A172 (cell line): ENCODE measurements at regions not wholly inside any gene's neighbourhood (a gene's known extent, or its start where the extent isn't known, plus 50 kb on each side); places are given as distances from the start of the nearest gene placed in this dataset.

ENCODE experiments used
- DNase-seq: peaks from one replicate; pipeline ENCODE4 v3.0.0-alpha.2; 2015; ENCODE audit warnings: low spot score

DNA sequence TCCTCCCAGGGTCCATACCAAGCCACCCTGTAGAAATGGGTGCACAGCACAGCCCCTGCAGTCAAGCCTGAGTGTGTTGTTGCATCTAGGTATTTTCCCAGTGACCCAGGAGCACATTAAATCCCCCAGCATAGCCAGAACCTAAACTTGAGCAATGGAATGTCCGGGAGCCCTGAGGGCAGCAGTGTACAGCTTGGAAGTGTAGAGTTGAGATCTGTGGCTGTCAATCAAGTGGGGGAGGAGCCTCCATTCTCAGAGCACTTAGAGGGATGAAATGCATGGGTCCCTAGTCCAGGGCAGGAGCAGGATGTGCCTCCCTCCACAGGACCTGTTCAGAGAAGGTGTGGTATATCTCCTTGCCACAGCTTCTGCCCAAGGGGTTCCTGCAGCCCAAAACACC, 885.1 kb downstream of the CCSER2 start:
- no peak for DNase-seq

DNA sequence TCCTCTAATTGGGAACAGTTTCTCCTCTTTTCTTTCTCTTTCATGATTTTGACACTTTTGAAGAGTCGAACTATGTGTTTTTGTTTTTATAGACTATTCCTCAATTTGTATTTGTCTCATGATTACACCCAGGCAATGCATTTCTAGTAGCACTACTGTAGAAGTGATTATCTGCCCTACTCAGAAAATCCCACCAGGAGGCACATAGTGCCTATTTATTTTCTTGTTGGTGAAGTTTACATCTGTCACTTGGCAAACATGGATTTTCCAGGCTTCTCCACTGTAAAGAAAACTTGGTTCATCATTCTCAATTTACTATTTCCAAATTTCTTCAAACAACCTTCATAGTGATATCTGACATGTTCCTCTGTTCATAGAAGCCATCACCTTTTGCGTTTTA, 893.9 kb downstream of the CCSER2 start:
- no peak for DNase-seq

DNA sequence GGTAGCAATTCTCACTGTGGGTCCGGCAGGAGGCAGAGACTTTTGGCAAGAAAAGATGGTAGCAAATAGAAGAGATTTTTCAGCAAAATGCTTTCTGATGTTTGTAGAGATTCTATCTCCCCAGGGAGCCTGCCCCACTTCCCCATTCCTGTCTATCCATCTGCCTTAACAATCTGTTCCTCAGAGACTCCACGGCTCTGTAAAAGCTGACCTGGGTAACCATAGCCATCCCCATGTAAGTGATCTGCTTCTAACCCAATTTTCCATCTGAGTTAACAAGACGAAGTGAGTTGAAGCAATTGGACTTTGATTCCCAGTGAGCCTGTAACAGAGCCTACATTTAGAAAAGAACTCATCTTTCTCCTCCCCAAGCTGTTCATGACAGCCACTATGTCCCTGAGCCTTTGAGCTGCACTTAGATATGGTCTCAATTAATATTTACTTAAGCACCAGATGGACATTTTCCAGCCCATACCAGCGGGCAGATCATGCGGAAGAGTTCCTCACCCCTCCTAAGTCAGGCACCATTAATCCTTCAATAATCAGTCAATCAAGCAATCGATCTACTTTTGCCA, 896.1 kb downstream of the CCSER2 start:
- no peak for DNase-seq

DNA sequence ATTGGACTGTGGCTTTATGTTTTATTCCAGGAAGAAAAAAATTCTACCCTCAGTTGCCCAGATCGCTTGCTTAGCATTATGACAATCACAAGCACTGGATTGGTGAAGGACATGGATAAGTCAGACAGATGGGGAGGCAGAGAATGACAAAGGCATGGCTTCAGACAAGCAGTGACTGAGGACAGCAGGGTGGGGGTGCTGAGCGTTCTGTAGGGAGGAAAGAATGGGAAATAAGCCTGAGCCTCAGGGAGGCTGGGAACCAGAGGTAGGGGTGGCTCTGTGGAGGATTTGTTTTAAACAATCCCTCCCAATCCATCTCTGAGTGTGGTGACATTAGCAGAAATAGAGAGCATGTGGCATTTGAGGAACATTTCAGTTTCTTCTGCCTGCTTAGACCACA, 896.9 kb downstream of the CCSER2 start:
- DNase-seq, result no peak

DNA sequence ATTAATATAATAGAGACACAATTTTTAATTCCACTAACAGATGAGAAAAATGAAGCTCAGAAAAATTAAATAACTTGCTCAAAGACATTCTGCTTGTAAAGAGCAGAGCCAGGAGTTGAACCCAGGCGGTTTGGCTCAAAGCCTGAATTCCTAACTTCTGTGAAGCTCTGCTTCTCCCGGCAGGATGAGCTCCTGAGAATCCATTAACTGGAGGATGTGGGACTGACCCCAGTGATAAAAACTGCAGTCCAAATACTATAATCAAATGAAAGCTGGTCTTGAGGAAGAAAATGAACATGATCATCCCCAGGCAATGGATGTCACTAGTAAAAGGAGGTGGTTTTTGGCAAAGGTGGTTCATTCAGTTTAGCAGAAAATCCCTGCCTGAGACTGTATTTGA, 898.2 kb downstream of the CCSER2 start:
- DNase-seq, result no peak

DNA sequence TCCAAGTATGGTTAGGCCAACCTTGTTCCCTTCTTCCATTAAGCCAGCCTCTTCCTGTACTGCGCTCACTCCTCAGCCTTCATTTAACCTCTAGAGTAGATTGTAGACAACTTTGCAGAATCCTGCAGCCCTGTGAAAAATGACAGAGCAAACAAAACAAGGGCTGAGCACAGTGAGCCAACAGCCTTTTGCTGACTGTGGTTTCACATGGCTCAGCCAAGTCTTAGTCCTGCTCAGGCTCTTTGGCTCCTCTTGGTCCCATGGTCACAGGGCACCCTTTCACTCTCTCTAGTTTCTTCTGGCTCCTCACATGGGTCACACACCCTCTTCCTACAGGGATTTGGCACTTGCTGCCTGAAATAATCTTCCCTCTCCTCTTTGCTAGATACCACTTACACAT, 900.3 kb downstream of the CCSER2 start:
- no peak for DNase-seq

DNA sequence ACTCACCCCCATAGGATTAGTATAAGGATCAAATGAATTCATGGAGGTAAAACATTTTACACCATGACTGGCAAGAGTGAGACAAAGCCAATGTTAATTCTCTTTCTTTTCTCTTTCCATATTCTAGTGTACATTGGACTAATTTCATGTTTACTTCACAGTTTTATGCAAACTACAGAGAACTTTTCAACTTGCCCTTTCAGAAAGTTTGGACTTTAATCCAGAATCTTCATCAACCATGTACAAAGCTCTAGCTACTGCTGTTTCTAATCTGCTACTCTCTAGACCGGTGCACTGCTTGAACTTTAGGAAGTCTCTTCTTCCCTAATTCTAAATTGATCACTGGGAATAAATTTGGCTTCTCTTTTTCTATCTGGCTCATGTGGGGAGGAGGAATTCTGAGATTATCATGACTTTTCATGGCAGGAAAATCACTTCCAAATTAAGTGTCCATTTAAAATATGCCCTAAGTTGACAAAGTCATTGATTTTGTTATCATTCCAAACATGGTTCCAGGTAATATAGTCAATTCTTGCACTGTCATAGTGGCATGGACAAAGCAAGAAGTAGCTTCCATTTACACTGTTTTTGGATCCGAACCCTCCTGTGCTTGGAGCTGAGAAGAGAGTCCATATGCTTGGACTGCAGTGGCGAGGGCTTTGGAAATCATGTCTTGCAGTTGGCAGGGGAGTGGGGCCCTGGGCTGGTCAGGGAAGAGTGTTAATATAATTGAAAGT, 903.3 kb downstream of the CCSER2 start:
- no peak for DNase-seq

DNA sequence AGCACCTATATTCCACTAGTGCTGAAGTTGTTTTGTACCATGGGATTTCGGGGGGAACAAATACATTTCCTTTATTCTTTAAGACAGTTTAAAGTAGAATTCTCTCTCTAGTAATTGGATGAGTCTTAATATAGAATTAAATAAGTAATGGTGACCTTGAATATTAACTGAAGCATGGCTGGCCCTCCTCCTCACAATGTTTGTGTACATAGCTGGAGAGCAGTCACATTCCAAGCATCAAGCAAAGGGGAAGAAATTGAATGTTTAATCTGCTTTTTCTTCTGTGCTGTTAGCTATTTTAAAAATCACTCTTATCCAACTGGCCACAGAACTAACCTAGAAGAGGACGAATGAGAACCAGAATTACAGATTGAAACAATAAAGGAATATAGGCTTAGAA, 906.9 kb downstream of the CCSER2 start:
- DNase-seq, result no peak

DNA sequence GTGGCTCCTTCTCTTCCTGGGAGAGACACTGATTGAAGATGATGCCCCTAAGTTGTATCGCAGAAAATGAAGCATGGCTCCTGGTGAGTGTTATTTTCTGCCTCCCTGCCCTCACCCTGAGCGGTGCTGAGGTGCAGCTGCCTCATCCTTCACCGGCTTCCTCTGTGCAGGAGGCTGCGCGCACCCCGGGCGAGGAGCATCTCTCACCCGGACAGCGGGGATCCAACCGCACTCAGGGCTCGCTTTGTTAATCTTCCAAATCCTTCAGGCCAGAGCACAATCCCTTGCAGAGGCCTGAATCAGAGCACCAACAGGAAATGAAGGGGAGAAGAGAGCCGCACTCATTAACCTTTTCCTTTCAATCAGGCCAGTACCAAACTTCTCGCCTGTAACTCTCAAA, 910.3 kb downstream of the CCSER2 start:
- DNase-seq, result no peak

DNA sequence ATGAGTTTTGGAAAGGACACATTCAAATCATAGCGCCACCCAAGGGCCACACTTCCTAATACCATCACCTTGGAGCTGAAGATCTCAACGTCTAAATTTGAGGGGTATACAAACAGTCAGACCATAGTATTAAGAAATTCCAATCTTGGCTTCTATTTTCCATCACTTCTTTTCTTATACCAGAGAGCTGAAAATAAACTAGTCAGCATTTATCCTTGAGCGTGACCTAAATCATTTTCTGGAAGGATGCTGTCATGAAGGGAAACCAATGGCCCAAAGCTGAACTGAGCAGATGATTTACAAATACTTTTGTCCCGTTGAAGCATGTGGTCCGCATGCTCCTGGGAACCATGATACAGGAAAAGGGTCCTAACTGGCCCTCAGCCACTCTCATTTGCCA, 921.9 kb downstream of the CCSER2 start:
- no peak for DNase-seq

DNA sequence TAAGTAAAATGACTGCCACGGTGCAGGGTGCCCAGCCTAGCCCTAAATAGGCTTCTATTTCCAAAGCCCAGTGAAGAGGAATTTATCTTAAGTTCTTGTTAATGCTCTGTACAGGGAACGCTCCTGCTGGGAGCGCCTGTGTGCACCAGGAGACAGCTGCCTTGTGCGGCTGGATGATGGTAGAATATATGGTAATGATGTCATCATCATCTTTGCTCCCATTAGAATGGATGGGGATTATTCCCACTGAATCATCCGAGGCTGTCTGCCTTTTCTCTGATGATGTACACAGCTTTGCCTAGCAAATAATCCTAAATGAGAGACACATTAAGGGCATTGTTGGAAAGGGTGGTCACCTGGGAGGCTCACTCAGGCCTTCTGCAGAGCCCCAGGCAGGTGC, 928.1 kb downstream of the CCSER2 start:
- DNase-seq, result no peak

DNA sequence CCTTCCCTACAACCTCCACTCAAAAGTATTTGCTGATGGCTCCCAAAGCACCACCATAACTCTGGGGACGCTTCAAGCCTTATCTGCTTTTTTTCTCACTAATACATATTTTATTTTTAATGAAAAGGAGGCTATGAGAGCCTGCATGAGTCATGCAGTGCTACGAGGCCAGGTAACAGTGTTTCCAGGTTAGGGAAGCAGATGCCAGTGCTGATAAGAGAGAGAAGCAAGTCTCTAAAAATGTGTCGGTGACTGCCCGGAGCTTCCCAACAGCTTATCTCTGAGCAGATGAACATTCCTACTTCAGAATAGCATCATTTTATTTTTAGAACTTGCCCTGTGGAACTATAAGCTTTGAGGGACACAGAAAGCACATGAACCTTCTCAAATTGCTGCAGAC, 931.5 kb downstream of the CCSER2 start:
- no peak for DNase-seq

DNA sequence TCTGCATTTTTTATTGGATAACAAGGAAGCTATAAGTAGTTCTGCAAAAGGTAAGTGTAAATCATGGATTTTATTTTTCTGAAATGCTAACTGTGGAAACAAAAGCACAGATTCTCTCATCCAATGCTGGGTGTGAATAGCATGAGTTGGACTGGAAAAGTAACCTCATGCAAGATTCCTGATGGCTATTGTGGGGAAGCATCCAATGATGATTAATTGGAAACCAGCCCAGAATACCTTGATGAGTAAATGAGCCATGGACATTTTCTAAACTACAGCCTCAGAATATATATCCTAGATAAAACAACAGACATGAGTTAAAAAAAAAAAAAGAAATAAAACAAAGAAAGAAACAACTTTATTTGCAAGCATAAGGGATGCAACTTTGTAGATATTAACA, 934.6 kb downstream of the CCSER2 start:
- DNase-seq, result no peak

DNA sequence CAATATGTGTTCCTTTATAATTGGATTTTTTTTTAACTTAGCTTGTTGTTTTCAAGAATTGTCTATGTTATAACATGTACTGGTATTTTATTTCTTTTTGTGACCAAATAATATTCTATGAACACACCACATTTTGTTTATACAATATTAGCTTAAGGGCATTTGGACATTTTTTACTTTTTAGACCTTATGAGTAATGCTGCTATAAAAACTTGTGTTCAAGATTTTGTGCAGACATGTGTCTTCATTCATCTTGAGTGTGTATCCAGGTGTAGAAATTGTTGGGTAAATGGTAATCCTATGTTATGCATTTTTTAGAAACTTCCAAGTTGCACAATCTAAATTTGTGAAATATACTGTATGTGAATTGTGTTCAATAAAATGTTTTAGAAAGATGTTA, 936.7 kb downstream of the CCSER2 start:
- DNase-seq, result no peak

DNA sequence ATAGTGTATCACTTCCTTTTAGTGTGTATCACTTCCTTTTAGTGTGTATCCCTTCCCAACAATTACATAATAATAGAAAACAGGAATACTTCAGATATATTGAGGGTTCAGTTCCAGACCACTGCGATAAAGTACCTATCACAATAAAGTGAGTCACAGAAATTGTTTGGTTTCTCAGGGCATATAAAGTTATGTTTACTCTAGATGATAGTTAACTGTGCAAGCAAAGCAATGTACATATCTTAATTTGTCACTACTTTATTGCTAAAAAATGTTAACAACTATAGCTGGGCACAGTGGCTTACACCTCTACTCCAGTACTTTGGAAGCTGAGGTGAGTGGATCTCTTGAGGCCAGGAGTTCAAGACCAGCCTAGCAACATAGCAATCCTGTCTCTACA, 938.4 kb downstream of the CCSER2 start:
- DNase-seq, result no peak

DNA sequence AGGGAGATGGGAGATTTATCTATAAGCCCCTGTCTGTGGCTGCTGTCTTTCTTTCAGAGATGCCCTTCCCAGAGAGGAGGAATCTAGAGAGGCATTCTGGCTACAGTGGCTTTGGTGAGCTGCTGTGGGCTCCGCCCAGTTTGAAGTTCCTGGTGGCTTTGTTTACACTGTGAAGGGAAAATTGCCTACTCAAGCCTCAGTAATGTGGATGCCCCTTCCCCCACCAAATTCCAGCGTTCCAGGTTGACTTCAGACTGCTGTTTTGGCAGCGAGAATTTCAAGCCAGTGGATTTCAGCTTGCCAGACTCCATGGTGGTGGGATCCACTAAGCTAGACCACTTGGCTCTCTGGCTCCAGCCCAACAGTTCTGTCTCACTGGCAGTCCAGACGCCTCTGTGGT, 951.6 kb downstream of the CCSER2 start:
- peak; percentile 29 for DNase-seq

DNA sequence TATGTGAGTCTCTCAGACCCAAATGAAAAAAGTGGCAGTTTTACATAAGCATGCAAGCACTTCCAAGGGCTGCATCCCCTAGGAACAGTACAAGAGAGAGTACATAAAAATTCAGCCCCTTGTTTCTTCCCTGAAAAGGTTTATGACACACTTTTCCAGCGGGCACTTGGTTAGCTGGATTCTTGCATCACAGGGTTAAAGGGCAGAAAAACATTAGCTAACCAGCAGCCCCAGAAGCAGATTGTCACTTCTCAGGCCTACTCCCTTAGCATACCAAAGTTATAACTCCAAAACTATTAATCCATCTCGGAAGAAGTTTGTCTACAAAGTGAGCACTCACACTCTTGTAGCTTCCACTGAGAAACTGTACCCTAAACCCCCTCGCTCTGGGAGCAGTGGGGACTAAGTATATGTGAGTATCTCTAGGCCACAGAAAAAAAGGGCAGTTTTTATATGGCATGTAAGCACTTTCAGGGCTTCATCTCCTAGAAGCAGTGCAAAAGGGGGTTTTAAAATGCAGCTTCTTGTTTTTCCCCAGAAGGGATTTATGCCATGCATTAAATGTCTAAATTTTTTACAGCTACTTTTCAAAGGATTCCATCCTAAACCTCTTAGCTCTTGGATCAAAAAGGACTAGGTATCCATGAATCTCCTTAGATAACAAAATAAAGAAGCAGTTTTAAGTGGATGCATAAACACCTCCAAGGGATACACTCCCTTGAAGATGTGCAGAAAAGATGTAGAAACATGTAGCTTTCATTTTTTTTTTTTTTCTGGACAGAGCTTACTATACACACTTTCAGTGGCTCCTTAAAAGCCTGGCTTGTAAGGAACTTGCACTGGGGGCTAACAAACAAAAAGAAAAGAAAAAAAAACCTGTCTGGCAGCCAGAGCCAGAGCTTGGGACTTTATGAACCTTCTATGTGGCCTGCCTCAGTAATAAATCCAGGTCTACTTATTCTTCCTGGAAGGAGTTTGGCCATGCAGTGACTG, 956.7 kb downstream of the CCSER2 start:
- no peak for DNase-seq

DNA sequence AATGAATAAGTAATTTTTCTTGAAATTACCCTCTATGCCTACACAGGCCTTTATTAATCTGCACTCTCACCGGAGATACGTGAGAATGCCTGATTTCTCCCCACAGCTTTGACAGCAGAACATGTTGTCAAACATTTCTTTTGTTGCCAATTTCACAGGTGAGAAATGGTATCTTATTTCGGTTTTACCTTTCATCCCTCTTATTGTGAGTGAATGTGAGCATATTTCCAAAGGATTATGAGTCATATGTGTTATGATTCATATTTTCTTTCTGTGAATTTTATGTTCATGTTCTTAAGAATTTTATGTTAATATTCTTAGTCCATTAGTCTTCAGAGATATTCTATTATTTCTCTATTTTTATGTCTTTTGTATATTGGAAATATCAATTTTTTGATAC, 965.1 kb downstream of the CCSER2 start:
- DNase-seq, result no peak

DNA sequence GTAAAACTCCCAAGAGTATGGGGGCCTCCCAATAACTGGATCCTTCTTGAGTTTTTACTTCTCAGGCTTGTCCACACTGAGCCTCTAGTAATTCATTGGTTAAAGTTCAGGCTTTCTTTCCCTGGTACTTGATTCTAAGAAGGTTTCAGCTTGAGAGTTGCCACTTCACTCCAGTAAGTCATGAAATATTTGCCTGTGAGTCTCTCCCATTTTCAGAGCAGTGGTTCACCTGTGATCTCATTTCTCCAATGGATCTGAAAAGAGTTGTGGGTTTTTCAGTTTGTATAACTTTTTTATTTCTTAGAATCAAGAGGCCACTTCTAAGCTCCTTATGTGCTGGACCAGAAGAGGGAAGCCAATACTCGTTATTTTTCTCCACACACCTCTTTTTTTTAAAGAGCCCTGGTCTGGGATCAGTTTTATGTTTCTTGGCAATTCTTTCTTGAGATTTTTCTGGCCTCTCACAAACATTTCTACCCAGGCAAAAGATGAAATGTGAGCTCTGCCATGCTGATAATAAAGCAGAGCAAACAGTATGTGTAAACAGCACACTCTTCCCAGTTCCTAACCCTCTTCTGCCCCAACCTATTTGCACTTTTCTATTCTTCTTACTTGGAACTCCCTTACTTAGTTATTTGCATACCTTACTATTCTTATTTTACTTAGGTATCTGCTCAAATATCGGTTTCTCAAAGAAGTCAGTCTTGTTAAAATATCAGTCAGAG, 983.4 kb downstream of the CCSER2 start:
- DNase-seq, result no peak

DNA sequence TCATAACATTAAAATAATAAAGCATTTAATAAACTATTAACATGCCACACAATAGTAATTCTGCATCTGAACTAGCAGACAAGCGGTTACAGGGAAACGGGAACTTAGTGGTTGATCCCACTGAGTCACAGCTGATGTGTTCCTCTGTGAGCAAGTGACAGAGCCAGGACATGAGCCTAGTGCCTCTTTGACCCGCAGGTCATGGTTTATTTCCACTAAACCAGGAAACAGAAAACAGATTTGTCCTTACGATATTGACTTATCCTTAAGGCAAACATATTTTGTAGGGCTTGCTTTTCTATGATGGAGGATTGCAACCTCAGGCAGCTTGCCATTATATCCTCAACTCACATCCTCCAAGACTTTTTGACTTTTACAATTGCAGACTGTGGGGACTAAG, 987.3 kb downstream of the CCSER2 start:
- DNase-seq, result no peak

DNA sequence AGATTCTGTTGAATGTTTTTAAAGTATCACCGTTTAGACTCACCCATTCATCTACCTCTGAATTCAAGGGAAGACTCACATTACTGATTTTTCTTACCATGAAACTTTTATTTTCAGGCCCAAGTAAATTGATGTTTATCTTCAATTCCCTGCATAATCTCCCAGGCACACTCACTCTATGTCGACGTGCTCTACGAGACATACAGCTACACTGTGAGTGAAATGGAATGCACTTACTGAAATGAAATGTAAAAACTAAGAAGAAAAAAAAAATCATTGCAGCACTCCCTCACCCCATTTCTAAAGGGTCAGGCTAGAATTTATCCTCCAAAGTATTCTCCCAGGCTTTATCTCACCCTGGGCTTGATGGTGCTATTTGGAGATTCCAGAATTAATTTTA, 987.9 kb downstream of the CCSER2 start:
- DNase-seq, result no peak

DNA sequence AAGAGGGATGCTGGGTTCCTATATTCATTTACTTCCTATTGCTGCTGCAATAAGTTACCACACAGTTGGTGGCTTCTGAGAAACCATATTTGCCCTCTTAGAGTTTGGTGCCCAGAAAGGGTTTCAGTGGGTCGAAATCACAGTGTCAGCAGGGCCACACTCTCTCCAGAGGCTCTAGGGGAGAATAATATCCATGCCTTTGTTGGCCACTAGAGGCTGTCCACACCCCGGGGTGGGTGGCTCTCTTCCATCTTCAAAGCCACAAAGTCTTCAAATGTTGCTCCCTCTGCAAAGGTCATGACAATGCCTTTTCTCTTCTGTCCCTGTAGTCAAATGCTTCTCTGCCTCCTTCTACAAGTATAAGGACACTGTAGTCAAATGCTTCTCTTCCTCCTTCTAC, 989.4 kb downstream of the CCSER2 start:
- DNase-seq, result no peak
